ENCODE measurements at regions not wholly inside any gene's neighbourhood (a gene's known extent, or its start where the extent isn't known, plus 50 kb on each side); places are given as distances from the start of the nearest gene placed in this dataset.

GRCh38 chr6:6880745-6881437, 226.9 kb upstream of the RREB1 start:
- H3K4me2 ChIP-seq (ENCODE audit: insufficient read depth, low read length), result peak overlapping the region; percentile 29; the same call in 1 of the 2 replicates
- H3K27me3 ChIP-seq (ENCODE audit: control insufficient read depth in 2 of 2, insufficient read depth in 2 of 2, low read length in 2 of 2), result no peaks in the 10 kb centered on the region
- H4K20me1 ChIP-seq (replicated peaks; ENCODE audit: control insufficient read depth, insufficient read depth, low read length), result no peaks in the 10 kb centered on the region
- H3K27ac ChIP-seq (ENCODE audit: extremely low read depth, low read depth, low read length), result peak overlapping the region; percentile 6; the same call in 1 of the 3 replicates
- intact Hi-C loops (cut with micrococcal nuclease) (no loop called here), in situ Hi-C loops (cut with MboI) (no loop called here)
- CTCF ChIA-PET (ENCODE audit: low intra/inter-chr PET ratio), result no interaction called here
- no peak overlapping the region for H3K4me3 ChIP-seq
- DNase-seq (ENCODE audit: extremely low read depth in 1 of 4, low spot score in 3 of 4) (no peak), FAIRE-seq (no peak), ATAC-seq (no peak)
- H3K4me1 ChIP-seq (replicated peaks in 1 of 2; ENCODE audit: control insufficient read depth in 2 of 2, insufficient read depth in 2 of 2, low read length in 2 of 2), result peaks cover 22 to 51% of the 10 kb centered on the region in 2 experiments
- H3K9ac ChIP-seq (ENCODE audit: insufficient read depth in 1 of 2, low read depth in 2 of 2, low read length in 2 of 2), result no peak overlapping the region
- no peaks in the 10 kb centered on the region for H3K36me3 ChIP-seq (ENCODE audit: control insufficient read depth, insufficient read depth, low read length)
- no peaks in the 10 kb centered on the region; the same call in 1 of the 2 replicates for H3K9me3 ChIP-seq (replicated peaks; ENCODE audit: control insufficient read depth, insufficient read depth, low read depth, low read length)
- H3K79me2 ChIP-seq (ENCODE audit: control insufficient read depth, insufficient read depth, low read length), result no peaks in the 10 kb centered on the region
- POLR2A ChIA-PET, result interaction anchor here (1.0 to 2.1 kb wide), 5 partner anchors 8 to 19 kb away, joined by 3 to 9 read pairs (median 4); no protein-coding TSS in a partner anchor
- 19% methylated on average over 10 of the region's 10 CpGs for WGBS (ENCODE audit: insufficient coverage, low coverage, missing lambda C conversion rate)
- H3K9me1 ChIP-seq (ENCODE audit: control insufficient read depth, insufficient read depth, low read length), result no peaks in the 10 kb centered on the region
- no TSS peak for BruUV-seq (replicated peaks)
- H2AFZ ChIP-seq (ENCODE audit: low read depth, low read length), result peak overlapping the region; percentile 81
- TF ChIP-seq MTA2 (IDR thresholded peaks at IDR 0.05; ENCODE audit: low read depth) (no peak), ZNF592 (IDR thresholded peaks at IDR 0.05) (0 out of 2 replicates have a peak, but pooled peaks have one; percentile 34), MLX (CRISPR knock-in tag; conservative IDR thresholded peaks at IDR 0.05) (no peak), MTA3 (IDR thresholded peaks at IDR 0.05; ENCODE audit: borderline replicate concordance) (0 out of 2 replicates have a peak, but pooled peaks have one; percentile 26), CBX5 (IDR thresholded peaks at IDR 0.05; ENCODE audit: borderline replicate concordance, low read depth) (0 out of 2 replicates have a peak, but pooled peaks have one; percentile 51), EP400 (IDR thresholded peaks at IDR 0.05) (peak; percentile 45), ATF7 (IDR thresholded peaks at IDR 0.05) (peak; percentile 33; the same call in 1 of the 2 replicates), ATF1 (CRISPR knock-in tag; IDR thresholded peaks at IDR 0.05) (no peak), ATF1 (tag; IDR thresholded peaks at IDR 0.05) (0 out of 2 replicates have a peak, but pooled peaks have one; percentile 20), PTRF (tag; IDR thresholded peaks at IDR 0.05) (no peak), ZNF311 (CRISPR knock-in tag; IDR thresholded peaks at IDR 0.05) (no peak), NCOA2 (IDR thresholded peaks at IDR 0.05; ENCODE audit: partially characterized antibody in 2 of 2) (no peak), SP1 (CRISPR knock-in tag; IDR thresholded peaks at IDR 0.05) (peak; percentile 41; the same call in 1 of the 2 replicates), ARNT (IDR thresholded peaks at IDR 0.05) (no peak), ZNF655 (CRISPR knock-in tag; IDR thresholded peaks at IDR 0.05) (no peak)

Data from K562 (cell line).